ENCODE measurements at regions not wholly inside any gene's neighbourhood (a gene's known extent, or its start where the extent isn't known, plus 50 kb on each side); places are given as distances from the start of the nearest gene placed in this dataset.

DNA sequence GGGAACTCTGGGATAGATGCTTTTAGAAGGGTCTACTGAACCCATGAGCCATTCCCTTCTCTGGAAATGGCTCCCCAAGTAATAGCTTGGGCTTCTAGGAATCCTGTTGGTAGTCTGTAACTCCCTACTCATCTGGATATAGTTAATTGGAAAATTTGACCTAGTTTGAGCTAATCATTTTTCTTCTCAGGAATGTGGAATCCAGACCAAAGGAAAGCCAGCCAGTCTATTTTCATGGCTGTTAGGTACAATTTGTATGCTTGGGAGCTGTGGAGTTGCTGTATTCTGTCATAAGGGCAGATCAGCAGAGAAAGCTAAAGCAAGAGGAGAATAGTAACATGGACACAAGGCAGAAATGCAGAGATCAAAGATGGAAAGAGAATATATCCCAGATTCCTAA is 71.6 kb upstream of the C1GALT1 start:
- no peak for DNase-seq (ENCODE audit: low read depth in 3 of 3, low spot score in 2 of 3)

DNA sequence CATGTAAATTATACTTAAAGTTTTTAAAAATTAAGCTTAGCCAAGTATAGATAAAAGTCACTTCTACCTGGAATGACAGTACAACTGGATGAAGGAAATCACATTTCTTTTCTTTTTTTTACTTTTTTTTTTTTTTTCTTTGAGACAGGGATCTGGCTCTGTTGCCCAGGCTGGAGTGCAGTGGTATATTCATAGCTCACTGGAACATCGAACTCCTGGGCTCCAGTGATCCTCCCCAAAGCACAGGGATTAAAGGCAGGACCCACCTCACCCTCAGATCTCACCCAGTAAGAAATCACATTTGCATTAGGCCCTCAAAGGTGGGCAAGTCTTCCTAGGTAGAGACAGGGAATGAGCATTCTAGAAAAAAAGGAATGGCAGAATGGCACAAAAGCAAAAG is 69.5 kb upstream of the C1GALT1 start:
- DNase-seq (ENCODE audit: low read depth in 3 of 3, low spot score in 2 of 3) = no peak

DNA sequence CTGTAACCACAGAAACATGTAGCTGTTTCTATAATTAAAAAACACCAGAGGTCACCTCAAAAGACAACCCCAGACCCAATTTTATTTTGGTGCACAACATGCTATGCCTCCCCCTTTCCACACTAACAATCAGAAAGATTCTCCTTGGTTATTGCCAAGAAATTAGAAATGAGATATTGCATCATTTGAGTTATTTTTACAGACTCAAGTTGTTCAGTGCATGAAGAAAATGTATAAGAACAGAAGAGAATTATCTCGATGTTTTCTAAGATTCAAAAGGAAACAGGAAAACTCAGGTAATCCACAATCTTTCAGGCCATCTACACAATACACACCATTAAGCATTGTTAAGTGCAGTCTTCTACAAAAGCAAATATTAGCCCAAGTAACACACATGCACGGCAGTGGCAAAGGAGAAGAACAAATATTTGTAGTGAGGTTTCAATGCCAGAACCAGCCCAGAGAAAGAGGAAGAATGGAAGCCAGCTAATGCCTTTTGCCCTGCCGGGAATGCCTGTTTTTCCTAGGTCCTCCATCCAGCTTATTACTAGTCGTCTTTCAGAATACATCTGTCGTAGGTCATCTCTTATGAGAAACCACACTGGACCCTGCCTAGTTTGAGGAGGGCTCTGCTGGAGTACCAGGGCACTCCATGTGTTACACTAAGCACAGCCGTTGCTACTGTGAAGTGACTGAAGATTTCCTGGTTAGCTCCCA is 67.6 kb upstream of the C1GALT1 start:
- no peak for DNase-seq (ENCODE audit: low read depth in 3 of 3, low spot score in 2 of 3)

DNA sequence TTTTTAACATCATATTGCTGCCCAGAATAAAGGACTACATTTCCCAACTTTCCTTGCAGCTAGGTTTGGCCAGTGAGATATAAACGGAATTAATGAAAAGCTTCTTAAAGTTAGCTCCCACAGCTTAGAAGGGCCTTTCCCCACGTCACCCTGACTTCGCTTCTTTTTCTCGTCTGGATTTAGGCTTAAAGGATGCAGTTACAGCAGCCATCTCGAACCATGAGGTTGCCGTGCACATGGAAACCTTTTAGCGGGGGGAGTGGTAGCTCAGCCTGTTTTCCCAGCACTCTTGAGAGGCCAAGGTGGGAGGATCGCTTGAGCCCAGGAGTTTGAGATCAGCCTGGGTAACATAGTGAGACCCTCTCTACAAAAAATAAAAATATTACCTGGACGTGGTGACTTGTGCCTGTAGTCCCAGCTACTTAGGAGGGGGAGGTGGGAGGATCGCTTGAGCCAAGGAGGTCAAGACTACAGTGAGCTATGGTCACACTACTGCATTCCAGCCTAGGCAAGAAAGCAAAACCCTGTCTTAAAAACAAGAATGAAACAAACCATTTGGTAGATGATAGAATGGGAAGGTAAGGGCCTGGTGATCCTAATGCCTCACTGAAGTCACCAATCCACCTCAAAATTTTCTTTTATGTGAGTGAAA is 64.3 kb upstream of the C1GALT1 start:
- DNase-seq (ENCODE audit: low read depth in 3 of 3, low spot score in 2 of 3) = no peak

DNA sequence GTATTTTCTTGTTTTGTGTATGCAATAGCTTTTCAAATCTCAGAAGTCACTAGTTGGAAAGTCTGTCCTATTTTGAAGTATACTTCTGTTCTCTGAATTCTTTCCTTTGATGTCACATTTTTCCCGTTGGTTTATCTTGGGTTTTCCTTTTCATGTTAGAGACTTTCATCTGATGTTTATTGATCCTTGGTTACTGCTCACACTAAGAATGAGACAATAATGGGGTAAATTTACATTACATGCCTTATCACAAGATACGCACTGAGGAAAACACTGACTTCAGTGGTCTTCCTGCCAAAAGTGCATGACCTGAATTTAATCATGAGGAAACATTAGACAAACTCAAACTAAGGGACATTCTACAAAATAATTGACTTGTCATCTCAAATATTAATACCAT is 63.5 kb upstream of the C1GALT1 start:
- no peak for DNase-seq (ENCODE audit: low read depth in 3 of 3, low spot score in 2 of 3)

DNA sequence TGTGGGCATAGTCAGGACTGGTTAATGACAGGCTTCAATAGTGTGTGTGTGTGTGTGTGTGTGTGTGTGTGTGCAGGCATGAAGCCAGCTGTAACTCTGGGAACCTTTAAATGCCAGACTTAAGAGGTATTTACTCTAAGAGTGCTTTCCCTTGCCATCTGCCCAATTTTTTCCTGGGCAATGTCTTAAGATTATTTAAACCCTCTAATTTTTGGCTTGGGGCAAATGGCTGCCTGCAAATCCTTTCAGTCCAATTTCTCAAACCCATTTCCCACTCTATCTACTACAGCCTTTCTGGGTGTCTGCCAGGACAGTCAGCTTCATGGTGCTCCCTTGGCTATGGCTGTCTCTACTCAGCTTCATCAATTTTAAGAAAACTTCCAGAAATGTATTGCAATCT is 62.6 kb upstream of the C1GALT1 start:
- DNase-seq (ENCODE audit: low read depth in 3 of 3, low spot score in 2 of 3) = no peak

DNA sequence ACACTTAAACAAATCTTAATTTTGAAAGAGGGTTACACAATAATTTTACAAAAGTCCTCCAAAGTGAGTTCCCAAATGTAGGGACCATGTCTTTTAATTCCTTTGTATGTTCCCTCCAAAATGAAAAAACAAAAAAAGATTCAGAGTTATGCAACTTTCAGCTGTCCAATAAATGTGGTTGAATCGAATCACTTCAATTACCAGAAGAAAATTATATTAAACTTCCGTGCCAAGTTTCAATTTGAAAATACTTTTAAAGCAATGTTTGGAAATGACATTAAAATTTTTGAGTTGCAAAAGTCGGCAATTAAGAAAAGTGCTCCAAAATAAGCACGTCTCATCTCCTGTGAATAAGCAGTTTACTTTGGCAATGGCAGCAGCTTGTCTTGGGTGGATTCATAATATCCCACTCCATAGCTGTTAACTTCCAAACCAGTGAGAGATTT is 60.3 kb upstream of the C1GALT1 start:
- no peak for DNase-seq (ENCODE audit: low read depth in 3 of 3, low spot score in 2 of 3)

DNA sequence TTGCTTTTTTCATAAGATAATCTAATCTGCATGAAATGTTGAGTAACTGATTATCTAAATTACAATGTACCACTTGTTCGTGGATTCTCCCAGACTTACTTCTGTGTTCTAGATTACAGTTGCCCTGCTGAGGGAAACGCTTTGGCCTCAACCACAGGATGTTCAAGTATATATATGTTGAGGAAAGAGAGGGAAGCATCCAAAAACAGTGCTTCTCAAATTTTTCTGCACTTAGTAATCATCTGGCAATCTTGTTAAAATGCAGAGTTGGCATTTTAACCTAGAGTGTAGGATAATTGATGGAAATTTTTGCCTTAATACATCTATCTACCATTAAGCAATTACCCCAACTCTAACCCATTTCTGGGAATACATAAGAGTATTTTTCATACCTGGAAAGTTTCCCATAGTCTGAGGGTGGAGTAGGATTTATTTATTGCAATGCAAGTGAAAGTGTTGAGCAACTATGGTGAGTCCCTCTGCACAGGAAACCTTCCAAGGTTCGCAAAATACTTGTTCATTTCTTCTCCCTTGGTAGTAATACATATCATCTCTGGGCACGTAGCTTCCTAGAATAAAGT is 59.6 kb upstream of the C1GALT1 start:
- no peak for DNase-seq (ENCODE audit: low read depth in 3 of 3, low spot score in 2 of 3)

DNA sequence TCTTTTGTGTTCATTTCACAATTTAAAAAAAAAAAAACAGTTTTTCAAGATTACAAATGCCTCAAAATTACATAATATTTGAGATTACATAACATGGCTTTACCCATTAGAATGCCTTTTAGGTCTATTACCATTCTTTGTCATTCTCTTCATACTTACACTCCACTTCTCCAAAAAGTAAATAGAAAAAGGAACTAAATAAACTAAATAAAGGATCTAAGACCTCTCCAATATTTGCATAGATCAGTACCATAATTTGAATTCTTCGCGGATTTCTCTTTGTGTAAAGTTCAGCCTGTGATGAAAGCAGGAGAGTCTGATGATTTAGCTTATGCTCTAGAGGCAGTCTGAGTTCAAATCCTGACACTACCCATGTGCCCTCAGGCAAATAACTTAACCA is 56.4 kb upstream of the C1GALT1 start:
- no peak for DNase-seq (ENCODE audit: low read depth in 3 of 3, low spot score in 2 of 3)

DNA sequence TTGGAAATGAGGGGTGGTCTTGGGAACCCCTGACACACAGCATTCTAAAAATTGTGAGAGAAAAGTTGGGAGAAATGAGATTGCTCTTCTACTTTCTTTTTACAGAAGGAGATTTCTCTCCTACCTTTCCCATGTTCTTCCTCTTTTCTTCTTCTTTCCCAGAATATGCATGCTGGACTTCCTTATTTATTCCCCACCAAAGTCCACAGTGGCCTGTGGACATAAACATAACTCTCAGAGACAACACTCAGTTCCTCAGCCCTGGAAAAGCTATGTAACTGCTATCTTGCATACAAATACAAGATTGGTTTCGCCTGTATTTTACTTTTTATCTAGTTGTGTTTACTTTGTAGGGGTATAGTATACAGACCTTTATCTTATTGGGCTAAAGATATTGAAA is 54.6 kb upstream of the C1GALT1 start:
- no peak for DNase-seq (ENCODE audit: low read depth in 3 of 3, low spot score in 2 of 3)

DNA sequence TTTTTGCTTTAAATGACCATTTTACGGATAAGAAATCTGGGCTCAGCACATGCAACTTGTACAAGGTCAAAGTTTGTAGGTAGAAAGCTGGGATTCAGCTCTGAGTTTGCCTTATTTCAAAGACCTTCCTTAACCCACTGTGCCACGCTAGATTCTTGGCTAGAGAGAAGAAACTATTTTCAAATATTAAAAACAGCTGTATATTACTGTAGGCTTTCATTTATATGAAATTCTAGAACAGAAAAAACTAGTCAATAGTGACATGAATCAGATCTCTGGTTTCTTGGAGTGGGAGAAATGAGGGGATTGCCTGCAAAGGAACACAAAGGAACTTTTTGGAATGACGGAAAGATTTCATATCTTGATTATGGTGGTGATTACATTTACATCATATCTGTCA is 53.0 kb upstream of the C1GALT1 start:
- DNase-seq (ENCODE audit: low read depth in 3 of 3, low spot score in 2 of 3) = no peak

DNA sequence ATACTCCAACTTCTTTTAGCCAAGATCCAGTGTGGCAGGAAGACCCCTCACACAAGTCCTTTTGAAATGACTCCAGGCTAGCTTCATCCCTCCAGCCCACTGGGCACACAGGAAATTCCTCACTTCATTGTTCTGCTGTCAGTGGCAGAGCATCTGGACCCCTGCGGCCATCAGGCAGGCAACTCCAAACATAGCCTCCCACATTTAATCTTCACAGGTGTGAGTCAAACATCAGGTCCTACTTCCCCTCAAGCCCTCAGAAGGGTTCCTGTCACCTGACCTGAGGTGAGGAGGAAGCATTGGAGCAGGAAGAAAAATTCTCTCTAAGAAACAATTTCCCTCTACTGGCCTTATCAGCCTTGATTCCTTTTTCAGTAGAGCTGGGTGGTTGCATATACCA is 51.1 kb upstream of the C1GALT1 start:
- DNase-seq (ENCODE audit: low read depth in 3 of 3, low spot score in 2 of 3) = no peak

Data from right renal cortex interstitium (tissue), 3 donors.